ENCODE measurements at regions not wholly inside any gene's neighbourhood (a gene's known extent, or its start where the extent isn't known, plus 50 kb on each side); places are given as distances from the start of the nearest gene placed in this dataset.
"Not testable (repeated sequence)": the region's sequence is repeated elsewhere in the genome, so short reads cannot be mapped to it uniquely, and the experiment has no call there.

GRCh38 chr3:194950906-194951628 lies 265.4 kb downstream of the FAM43A start:
- no peak for DNase-seq (ENCODE audit: low spot score)
- intact Hi-C loops (cut with DNase I) = no loop called here

- DNase-seq (ENCODE audit: low spot score); intact Hi-C loops (cut with DNase I): not testable (repeated sequence)
These were observed 265.9 kb downstream of the FAM43A start for GRCh38 chr3:194951629-194951920.

GRCh38 chr3:194951931-194952582 lies 266.4 kb downstream of the FAM43A start:
- no peak for DNase-seq (ENCODE audit: low spot score)
- intact Hi-C loops (cut with DNase I) = no loop called here

GRCh38 chr3:194952841-194953241 lies 267.2 kb downstream of the FAM43A start:
- no peak for DNase-seq (ENCODE audit: low spot score)
- intact Hi-C loops (cut with DNase I) = no loop called here

GRCh38 chr3:194953291-194953690 lies 267.6 kb downstream of the FAM43A start:
- no peak for DNase-seq (ENCODE audit: low spot score)
- intact Hi-C loops (cut with DNase I) = no loop called here

GRCh38 chr3:194955546-194955945 lies 269.9 kb downstream of the FAM43A start:
- intact Hi-C loops (cut with DNase I) = no loop called here
- DNase-seq (ENCODE audit: low spot score) = no peak

GRCh38 chr3:194955979-194956696 lies 270.5 kb downstream of the FAM43A start:
- no peak for DNase-seq (ENCODE audit: low spot score)
- intact Hi-C loops (cut with DNase I) = no loop called here

GRCh38 chr3:194956697-194957396 lies 271.2 kb downstream of the FAM43A start:
- intact Hi-C loops (cut with DNase I) = no loop called here
- no peak for DNase-seq (ENCODE audit: low spot score)

- intact Hi-C loops (cut with DNase I) = no loop called here
- no peak for DNase-seq (ENCODE audit: low spot score)
These were observed 272.1 kb downstream of the FAM43A start for GRCh38 chr3:194957743-194958240.

- DNase-seq (ENCODE audit: low spot score) = no peak
- intact Hi-C loops (cut with DNase I) = no loop called here
These were observed 273.5 kb downstream of the FAM43A start for GRCh38 chr3:194959217-194959616.

GRCh38 chr3:194959666-194960065 lies 274.0 kb downstream of the FAM43A start:
- intact Hi-C loops (cut with DNase I) = not testable (repeated sequence)

GRCh38 chr3:194960446-194961032 lies 274.9 kb downstream of the FAM43A start:
- DNase-seq (ENCODE audit: low spot score) = no peak
- intact Hi-C loops (cut with DNase I) = no loop called here

More at GRCh38 chr3:194959666-194960065, 274.0 kb downstream of the FAM43A start:
- DNase-seq (ENCODE audit: low spot score) = not testable (repeated sequence)

GRCh38 chr3:194961149-194961548 lies 275.5 kb downstream of the FAM43A start:
- no peak for DNase-seq (ENCODE audit: low spot score)
- intact Hi-C loops (cut with DNase I) = no loop called here

- no peak for DNase-seq (ENCODE audit: low spot score)
- intact Hi-C loops (cut with DNase I) = no loop called here
These were observed 275.9 kb downstream of the FAM43A start for GRCh38 chr3:194961571-194961970.

- DNase-seq (ENCODE audit: low spot score) = no peak
- intact Hi-C loops (cut with DNase I) = no loop called here
These were observed 276.4 kb downstream of the FAM43A start for GRCh38 chr3:194962056-194962455.

- intact Hi-C loops (cut with DNase I) = no loop called here
- no peak for DNase-seq (ENCODE audit: low spot score)
These were observed 279.1 kb downstream of the FAM43A start for GRCh38 chr3:194964809-194965208.

GRCh38 chr3:194967151-194968117 lies 281.8 kb downstream of the FAM43A start:
- intact Hi-C loops (cut with DNase I) = no loop called here
- no peak for DNase-seq (ENCODE audit: low spot score)

GRCh38 chr3:194970066-194970465 lies 284.4 kb downstream of the FAM43A start:
- intact Hi-C loops (cut with DNase I) = no loop called here
- no peak for DNase-seq (ENCODE audit: low spot score)

GRCh38 chr3:194971009-194971408 lies 285.3 kb downstream of the FAM43A start:
- no peak for DNase-seq (ENCODE audit: low spot score)
- intact Hi-C loops (cut with DNase I) = no loop called here
